GM19351 (cell line): ENCODE measurements at regions not wholly inside any gene's neighbourhood (a gene's known extent, or its start where the extent isn't known, plus 50 kb on each side); places are given as distances from the start of the nearest gene placed in this dataset.
"Not testable (repeated sequence)": the region's sequence is repeated elsewhere in the genome, so short reads cannot be mapped to it uniquely, and the experiment has no call there.

Source experiments
- ATAC-seq: cut with Tn5 transposase; IDR thresholded peaks from one replicate; pipeline ENCODE4 v1.9.1; 2021; ENCODE audit warnings: mild to moderate bottlenecking, moderate library complexity; ENCODE audit not compliant: unreplicated experiment

DNA sequence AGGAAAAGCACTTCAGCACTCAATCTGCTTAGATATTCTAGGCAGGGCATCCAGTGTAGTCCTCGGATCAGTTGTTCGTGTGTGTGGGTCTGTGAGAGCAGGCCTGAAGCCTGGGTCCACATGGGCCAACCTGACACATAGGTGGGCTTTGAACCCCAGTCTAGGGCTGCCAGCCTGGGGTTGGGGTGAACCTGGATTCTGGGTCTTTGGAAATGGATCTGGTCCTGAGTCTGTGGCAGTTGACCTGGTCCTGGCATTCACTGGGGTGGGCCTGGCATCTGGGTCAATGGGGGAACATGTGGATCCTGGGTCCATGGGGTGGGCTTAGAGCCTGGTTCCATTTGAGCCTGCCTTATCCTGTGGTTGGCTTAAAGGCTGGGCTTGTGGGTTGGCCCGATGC is 492.6 kb upstream of the MAN1A1 start:
- ATAC-seq = no peak

DNA sequence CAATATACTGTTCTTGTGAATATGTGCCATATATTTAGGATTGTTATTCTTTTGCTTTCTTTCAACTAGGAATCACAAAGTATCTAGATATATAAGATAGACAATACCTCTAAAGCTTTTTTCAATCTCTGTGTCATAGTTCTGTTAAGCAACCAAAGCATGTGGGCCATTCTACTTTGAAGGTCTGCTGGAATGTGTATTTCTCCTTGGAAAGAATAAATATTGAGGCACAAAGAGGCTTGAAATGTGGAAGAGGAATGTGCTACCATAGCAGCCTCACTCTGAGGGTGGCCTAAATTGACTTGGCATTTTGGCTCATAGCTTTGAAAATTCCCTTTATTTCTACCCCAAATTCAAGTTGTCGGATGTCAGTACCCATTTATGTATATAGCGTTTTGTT is 488.5 kb upstream of the MAN1A1 start:
- ATAC-seq = no peak

DNA sequence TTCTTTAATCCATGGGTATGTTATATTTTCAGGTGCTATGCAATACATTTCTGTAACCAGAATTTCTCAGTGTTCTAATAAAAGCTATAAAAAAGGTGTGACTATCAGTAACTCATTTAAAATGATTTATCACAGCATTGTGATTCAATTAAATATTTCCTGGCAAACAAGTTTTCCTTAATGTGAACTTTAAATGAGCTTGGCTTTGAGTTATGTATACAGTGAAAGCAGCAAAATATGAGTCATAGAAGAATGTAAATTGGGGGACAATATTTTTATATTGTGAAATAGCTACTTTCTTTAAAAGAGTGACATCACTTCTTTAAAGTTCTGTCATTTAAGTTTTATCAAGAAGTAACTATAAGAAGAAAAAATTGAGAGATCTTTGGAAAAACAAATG is 484.9 kb upstream of the MAN1A1 start:
- no peak for ATAC-seq

DNA sequence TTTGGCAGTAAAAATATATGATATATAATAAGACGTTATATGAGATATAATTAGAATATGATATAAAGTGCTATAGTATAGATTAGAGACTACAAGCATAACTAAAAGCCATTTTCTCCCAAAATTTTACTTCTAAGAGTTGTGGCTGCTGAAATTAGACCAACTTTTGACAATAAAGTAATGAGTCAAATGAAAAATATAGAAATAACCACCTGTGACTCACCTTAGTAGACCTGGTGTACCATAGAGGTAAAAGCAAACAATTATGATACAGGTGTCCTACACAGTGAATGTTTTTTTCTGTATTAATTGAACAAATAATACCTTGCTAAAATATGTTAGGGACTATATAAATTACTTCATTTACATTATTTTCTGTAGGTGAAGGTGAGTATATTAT is 482.9 kb upstream of the MAN1A1 start:
- no peak for ATAC-seq

DNA sequence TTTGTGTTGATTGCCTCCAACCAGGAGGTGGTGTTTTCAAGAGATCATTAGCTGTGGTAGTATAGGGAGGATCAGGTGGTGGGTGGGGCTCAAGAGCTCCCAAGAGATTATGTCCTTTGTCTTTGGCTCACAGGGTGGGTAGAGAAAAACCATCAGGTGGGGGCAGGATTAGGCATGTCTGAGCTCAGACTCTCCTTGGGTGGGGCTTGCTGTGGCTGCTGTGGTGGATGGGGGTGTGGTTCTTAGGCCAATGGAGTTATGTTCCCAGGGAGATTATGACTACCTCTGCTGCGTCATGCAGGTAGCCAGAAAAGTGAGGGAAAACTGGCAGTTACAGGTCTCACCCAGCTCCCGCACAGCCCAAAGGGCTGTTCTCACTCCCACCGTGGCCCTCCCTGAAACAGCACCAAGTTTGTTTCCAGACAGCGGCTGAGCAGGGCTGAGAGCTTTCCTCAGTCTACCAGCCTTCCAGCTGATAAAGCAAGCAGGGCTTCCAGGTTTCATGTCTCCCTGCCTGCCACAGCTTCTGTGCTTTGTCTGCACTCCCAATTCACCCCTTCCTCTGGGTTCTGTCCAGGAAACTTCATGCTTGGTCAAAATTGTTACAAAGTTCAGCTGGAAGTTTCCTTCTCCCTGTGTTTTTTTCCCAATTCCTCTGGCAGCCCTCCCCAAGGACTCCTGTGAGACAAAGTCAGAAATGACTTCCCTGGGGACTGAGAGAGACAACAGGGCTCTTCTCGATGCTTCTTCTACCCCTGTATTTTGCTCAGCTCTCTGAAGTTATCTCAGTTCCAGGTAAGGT is 481.1 kb upstream of the MAN1A1 start:
- ATAC-seq = no peak

DNA sequence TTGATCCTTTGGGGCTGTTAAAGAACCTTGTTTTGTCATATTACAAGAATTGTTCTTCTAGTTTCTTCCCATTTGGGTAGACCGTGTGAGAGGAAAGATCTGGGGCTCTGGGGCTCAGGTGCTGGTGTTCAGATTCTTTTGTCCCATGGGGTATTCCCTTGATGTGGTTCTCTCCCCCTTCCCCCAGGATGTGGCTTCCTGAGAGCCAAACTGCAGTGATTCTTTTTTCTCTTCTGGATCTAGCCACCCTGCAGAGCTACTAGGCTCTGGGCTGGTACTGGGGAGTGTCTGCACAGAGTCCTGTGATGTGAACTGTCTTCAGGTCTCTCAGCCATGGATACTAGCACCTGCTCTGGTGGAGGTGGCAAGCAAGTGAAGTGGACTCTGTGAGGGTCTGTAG is 480.5 kb upstream of the MAN1A1 start:
- ATAC-seq = no peak

DNA sequence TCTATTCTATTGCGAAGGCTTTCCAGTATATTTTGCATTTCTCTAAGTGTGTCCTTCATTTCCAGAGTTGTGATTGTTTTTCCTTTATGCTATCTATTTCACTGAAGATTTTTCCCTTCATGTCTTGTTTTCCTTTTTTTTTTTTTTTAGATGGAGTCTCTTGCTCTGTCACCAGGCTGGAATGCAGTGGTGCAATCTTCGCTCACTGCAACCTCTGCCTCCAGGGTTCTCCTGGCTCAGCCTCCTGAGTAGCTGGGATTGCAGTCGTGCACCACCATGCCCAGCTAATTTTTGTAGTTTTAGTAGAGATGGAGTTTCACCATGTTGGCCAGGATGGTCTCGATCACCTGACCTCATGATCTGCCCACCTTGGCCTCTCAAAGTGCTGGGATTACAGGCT is 479.9 kb upstream of the MAN1A1 start:
- ATAC-seq = not testable (repeated sequence)

DNA sequence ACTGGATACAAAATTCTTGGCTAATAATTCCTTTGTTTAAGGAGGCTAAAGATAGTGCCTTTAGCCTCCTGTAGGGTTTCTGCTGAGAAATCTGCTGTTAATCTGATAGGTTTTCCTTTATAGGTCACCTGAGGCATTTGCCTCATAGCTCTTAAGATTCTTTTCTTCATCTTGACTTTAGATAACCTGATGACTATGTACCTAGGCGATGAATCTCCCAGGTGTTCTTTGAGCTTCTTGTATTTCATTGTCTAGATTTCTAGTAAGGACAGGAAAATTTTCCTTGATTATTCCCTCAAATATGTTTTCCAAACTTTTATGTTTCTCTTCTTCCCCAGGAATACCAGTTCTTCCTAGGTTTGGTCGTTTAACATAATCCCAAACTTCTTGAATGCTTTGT is 479.4 kb upstream of the MAN1A1 start:
- no peak for ATAC-seq

DNA sequence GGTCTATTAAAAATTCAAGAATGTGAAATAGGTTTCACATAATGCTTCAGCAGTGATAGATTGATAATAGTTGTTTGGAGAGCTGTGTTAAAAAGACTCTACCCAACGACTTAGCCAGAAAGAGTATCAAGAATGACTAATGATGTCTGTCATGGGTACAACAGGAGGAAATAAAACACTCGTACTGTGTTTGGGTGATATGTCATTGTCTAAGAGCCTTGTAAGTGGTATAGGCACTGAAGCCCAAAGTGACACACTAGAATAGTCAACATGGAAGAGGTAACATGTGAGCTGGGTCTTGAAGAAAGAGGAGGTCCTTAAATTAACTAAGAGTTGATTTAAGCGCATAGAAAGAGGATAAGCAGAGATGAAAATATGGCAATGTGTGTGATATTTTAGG is 471.8 kb upstream of the MAN1A1 start:
- ATAC-seq = no peak

DNA sequence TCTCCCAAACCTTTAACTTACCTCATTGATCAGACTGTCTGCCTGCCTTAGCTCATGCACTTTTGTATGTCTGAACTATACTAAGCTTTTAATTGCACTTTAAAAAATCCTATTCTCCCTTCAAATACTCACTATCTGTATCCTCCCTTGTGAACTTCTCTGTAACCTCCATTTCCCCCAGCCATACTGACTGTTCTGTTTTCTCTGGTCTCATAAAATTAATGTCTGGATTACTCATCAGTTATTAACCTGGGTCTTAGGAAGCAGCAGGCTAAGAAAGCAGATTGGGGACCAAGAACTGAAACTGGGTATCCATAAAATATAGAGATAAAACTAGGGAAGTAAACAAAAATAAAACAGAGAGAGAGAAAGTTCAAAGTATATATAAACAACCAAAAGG is 469.3 kb upstream of the MAN1A1 start:
- no peak for ATAC-seq

DNA sequence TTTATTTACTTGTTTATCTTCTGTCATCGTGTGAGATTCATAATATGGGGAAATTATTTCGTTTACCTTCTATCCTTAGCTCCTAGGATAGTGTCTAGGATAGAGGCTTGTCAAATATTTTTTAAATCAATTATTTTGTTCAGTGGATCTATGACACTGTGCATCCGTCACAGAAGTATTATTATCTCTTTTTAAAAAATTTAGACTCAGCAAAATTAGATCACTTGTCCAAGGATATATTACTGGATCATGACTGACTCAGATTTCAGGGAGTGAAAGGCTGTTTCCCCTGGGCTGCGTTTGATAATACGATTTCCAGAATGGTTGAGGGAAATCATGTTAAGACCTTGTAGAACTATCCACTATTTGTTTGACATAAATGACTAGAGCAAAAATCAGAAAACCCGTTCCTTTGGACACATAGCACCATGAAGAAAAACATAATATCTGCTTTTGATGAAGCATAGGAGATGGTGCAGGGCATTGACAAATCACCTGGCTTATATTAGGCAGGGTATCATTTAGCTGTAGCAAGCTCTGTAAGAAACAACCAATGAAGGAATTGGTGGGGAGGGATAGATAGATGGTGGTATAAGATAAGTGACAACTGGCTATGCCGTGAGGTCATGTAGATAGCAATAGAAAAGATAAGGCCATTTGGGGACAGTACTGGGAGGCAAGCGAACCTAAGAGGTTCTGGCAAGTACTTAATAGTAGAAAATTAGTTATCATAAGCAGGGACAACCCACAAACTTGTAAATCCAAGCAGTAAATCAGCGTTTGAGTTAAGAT is 465.2 kb upstream of the MAN1A1 start:
- ATAC-seq = no peak

DNA sequence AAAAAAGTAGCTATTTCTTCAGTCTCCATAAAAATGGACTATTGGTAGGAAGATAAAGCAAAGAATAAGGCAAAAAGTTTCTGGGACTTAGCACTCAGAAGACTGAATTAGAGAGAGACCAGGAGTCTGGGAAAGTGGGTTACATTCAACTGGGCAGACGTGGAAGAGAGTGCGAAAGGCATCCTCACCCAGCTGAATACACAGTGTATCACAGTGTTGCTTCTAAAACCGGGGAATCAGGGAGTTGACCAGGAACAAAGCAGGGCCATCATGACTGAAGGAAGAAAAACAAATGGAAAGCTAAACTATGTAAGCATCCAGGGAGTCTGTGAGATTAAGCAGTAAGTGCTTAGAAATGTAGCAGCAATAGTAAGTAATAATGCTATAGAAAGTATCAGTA is 452.9 kb upstream of the MAN1A1 start:
- no peak for ATAC-seq

DNA sequence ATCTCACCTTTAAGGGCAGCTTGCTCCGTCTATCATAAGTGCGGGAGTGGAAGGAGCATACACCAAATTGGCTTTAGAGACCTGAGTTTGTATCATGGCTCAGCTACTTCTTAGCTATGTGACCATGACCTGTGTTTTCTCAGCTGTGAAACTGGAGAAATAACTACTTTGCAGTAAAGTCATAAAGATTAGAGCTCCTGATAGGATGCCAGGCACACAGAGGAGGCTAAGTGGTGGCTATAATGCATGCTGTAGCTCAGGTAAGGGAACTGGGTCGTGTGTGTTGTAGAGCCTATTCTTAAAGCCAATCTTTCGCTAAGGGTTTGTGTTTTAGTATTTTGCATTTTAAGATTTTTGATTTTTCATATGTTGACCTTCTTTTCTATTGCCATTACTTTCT is 451.5 kb upstream of the MAN1A1 start:
- ATAC-seq = no peak

DNA sequence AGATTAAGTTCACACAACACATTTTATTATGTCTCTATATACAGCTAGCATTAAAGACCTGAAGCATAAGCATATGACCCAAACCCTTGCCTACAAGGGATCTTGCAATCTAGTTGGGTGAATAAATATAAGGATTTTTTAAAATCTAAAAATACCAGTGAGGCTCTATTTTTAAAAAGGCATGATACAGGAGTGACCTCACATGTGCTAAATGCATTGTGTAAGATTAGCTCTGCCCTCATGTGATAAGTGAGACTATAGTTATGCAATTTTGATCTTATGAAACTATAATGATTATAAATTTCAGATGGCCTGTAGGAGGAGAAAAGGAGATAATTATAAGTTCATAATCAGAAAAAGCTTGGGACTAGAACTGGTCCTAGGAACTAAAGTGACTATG is 451.0 kb upstream of the MAN1A1 start:
- no peak for ATAC-seq

DNA sequence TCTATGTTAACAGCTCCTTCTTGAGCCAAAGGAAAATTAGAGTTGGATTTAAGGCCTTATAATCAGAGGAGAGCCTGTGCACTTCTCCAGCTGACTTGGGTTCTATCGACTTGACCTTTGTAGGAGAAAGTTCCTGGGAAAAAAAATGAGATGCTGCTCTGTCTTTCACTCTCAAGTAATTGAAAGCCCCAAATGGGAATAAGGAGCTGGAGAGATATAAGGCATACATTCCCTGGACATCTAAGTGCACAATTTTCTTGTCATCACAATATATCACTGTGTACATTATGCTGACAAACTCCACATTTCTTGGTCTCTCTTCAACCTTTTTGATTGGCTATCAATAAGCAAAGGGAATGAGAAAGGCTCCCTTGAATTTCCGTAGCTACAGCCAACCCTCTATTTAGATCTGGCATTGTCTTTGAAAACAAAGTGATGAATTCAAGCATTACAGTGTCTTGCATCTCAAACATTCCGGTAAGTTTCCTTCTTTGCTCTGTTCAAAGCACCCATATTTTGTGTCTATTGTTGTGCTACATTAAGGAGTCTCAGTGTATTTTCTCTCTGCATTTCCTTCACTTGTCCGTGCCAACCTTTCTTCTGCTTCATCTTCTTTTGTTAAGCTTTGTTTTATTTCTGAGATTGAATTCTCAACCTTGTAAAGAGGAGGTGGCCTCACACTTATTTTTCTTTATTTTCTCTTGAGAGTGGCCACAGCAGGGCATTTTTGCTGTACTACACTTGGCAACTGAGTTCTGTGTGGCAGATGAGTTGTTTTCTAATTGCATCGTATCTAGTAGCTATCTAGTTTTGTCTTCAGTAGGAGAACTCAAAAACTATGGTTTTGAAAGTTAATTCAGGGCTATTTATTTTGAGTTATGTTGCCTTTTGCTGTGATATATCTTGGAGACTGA is 450.3 kb upstream of the MAN1A1 start:
- no peak for ATAC-seq

DNA sequence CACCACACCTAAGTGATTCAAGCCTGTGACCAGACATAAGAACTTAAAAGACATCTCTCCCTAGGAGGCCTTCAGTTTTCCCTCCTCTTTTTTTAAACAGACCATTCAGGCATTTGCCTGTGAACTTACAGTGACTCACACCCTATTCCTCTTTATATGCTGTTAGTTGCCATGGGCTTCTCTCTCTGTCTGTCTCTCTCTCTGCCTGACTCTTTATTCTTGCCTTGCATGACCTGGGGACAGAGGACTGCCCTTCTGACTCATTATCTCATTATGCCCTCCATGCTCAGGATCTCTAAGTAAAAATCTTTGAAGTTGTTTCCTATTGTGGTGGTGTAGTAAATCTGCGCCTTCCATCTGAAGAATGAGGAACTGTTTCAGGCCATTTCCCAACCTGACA is 442.2 kb upstream of the MAN1A1 start:
- ATAC-seq = no peak

DNA sequence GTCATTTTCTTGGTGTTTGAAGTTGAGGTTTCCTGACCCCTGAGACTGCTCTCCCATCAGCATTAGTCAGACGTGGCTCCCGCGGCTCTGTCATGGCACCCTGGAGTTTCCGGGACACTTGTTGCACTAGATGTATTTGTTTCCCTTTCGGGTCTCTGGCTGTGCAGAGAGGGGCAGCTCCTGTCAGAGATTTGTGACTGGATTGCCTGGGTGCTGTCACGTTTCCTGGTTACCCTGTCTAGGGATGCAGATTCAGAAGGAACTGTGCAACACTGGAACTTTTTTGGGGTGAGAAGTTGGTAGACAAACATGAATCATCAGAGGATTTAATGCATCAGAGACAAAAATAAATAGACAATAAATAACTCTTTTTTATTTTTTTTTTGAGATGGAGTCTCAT is 431.8 kb upstream of the MAN1A1 start:
- no peak for ATAC-seq

DNA sequence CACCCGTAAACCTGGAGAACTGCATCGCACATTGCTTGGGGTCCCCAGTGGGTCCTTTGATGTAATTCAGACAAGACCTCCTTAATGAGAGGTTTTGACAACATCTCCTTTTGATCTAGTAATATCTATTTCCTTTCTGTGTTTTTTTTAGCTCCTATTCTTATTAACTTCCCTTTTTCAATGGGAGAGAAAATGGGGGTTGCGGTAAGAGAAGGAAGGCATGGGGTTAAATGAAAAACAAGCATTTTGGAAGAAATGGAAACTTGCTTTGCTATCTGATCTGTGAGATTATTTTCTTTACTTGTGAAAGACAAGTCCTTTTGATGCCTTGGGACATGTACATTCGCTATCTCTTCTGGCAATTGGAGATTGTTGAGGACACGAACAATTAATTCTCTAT is 418.6 kb upstream of the MAN1A1 start:
- ATAC-seq = no peak

DNA sequence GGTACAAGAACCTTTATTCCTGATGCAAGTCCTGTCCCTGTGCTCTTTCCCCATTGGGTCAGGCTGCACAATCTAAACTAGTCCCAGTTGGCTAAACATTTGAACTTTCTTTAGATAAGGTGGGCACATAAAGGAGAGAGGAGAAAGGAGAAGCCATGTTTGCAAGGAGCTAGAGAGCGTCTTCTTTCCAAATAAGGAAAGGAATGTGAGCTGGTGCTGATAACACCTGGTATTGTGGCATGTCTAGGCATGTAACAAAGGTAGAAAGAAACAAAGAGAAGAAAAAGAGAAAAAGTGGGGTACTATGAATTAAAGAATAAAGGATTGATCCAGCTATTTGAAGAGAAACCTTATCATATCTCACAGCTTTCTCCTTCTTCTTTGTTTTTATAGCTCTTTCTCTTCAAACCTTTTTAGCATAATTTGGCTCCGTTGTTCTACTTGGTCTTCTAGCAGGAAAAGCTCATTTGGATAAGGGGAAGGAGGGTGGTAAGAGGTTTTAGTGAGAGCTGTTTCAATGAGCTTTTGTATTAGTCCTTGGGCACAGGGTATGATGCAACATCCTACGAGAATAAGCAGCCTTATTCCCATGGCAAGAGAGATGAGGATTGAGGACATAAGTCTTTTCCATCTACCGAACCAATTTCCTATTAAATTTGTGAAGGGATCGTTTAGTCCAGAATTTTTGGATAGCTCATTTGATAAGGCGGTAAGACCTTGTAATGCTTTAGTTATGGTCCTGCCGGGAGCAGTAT is 415.5 kb upstream of the MAN1A1 start:
- ATAC-seq = no peak

DNA sequence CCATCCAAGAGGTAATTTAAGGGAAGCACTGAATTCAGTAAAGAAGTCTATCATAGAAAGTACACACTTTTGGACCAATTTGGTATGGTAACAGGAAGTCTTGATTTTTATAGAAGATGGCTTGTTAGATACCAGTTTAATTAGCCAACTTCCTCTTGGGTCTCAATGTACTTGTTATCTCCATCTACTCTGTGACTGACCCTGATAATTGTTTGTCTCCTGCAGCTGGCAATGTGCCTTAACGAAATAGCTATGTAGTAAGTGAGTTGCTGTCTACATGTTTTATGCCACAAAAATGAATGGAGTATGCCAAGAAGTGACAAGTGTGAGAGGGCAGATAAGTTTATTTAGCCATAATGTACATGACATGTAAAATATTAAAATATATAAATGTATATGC is 410.5 kb upstream of the MAN1A1 start:
- no peak for ATAC-seq

DNA sequence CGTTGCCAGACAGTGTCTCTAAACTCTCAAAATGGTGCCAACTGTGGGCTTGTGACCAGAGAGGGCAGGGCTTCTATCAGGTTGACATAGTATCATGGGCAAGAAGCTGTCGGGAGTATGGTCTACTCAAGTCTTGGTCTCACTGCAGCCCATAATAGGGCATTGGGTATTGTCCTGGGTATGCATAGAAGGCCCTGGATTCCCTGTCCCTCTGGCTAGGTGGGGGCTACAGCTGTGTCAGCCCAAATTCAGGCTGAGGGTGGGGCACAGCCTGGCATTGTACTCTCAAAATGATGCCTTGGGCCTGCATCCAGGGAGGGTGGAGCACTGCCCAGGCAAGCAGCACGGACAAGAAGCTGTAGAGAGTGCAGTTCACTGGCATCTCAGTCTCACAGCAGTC is 408.8 kb upstream of the MAN1A1 start:
- no peak for ATAC-seq
